Calu3 (cell line): ENCODE measurements at regions not wholly inside any gene's neighbourhood (a gene's known extent, or its start where the extent isn't known, plus 50 kb on each side); places are given as distances from the start of the nearest gene placed in this dataset.

Experiments
- BruUV-seq: library from RNA; stranded (reverse); fragments of 400-500 nt; replicated peaks from 2 replicates; lab custom pipeline; 2021; lab: Mats Ljungman, UMichigan
- CTCF ChIA-PET: fragments of 300-600 bp; sonication (Branson Sonifier 250); formaldehyde crosslinking; loops from one replicate; lab custom pipeline; 2022; ENCODE audit warnings: antibody characterized with exemption; lab: Charles Lee
- DNase-seq: peaks from one replicate; pipeline ENCODE4 v3.0.0; 2022
- H3K27ac Mint-ChIP-seq: one replicate; pipeline ENCODE4 v1.8.0; 2022; ENCODE audit warnings: mixed read lengths; ENCODE audit not compliant: unreplicated experiment
- H3K27me3 Mint-ChIP-seq: one replicate; pipeline ENCODE4 v1.8.0; 2022; ENCODE audit warnings: mixed read lengths; ENCODE audit not compliant: unreplicated experiment
- H3K36me3 Mint-ChIP-seq: one replicate; pipeline ENCODE4 v1.8.0; 2022; ENCODE audit warnings: mild to moderate bottlenecking, moderate library complexity, mixed read lengths; ENCODE audit not compliant: insufficient read depth, unreplicated experiment
- H3K4me1 Mint-ChIP-seq: one replicate; pipeline ENCODE4 v1.8.0; 2022; ENCODE audit warnings: mild to moderate bottlenecking, low read depth, mixed read lengths; ENCODE audit not compliant: unreplicated experiment
- H3K4me3 Mint-ChIP-seq: one replicate; pipeline ENCODE4 v1.8.0; 2022; ENCODE audit warnings: mild to moderate bottlenecking, low read depth, moderate library complexity, mixed read lengths; ENCODE audit not compliant: unreplicated experiment
- H3K9me3 Mint-ChIP-seq: one replicate; pipeline ENCODE4 v1.8.0; 2022; ENCODE audit warnings: low read depth, mixed read lengths; ENCODE audit not compliant: unreplicated experiment
- CTCF ChIP-seq: fragments of 200-600 bp; IDR thresholded peaks from one replicate; pipeline ENCODE4 v1.8.0; 2022; ENCODE audit warnings: antibody characterized with exemption; ENCODE audit not compliant: unreplicated experiment
- intact Hi-C: fragments of 100-400 bp; cut with micrococcal nuclease; formaldehyde crosslinking; loops from one replicate; pipeline ENCODE4 v1.10.0; 2022; ENCODE audit not compliant: unreplicated experiment

- no peak overlapping the region for H3K27ac Mint-ChIP-seq
- H3K9me3 Mint-ChIP-seq = no peaks in the 10 kb centered on the region
- DNase-seq = no peak
- no peak for TF ChIP-seq CTCF
- intact Hi-C loops = no loop called here
- no peaks in the 10 kb centered on the region for H3K27me3 Mint-ChIP-seq
- no peak overlapping the region for H3K4me3 Mint-ChIP-seq
- BruUV-seq = no TSS peak
- H3K36me3 Mint-ChIP-seq = no peaks in the 10 kb centered on the region
- CTCF ChIA-PET = no interaction called here
- peaks cover 9% of the 10 kb centered on the region for H3K4me1 Mint-ChIP-seq
These were observed 613.9 kb downstream of the PLA2G4A start for GRCh38 chr1:187442603-187443002.

GRCh38 chr1:187443939-187444338 lies 615.2 kb downstream of the PLA2G4A start:
- BruUV-seq = no TSS peak
- intact Hi-C loops = no loop called here
- no peak overlapping the region for H3K4me3 Mint-ChIP-seq
- peaks cover 9% of the 10 kb centered on the region for H3K4me1 Mint-ChIP-seq
- CTCF ChIA-PET = no interaction called here
- no peaks in the 10 kb centered on the region for H3K9me3 Mint-ChIP-seq
- DNase-seq = no peak
- no peaks in the 10 kb centered on the region for H3K27me3 Mint-ChIP-seq
- no peaks in the 10 kb centered on the region for H3K36me3 Mint-ChIP-seq
- no peak overlapping the region for H3K27ac Mint-ChIP-seq
- TF ChIP-seq CTCF = no peak

GRCh38 chr1:187445066-187445465 lies 616.3 kb downstream of the PLA2G4A start:
- Mint-ChIP-seq H3K4me1 (peaks cover 9% of the 10 kb centered on the region), H3K27me3 (no peaks in the 10 kb centered on the region), H3K4me3 (no peak overlapping the region), H3K36me3 (no peaks in the 10 kb centered on the region), H3K27ac (no peak overlapping the region), H3K9me3 (no peaks in the 10 kb centered on the region)
- BruUV-seq = no TSS peak
- CTCF ChIA-PET = no interaction called here
- intact Hi-C loops = no loop called here
- DNase-seq = no peak
- TF ChIP-seq CTCF = no peak

- DNase-seq = no peak
- H3K4me3 Mint-ChIP-seq = no peak overlapping the region
- no peak for TF ChIP-seq CTCF
- no TSS peak for BruUV-seq
- H3K4me1 Mint-ChIP-seq = peaks cover 19% of the 10 kb centered on the region
- H3K27ac Mint-ChIP-seq = no peak overlapping the region
- no peaks in the 10 kb centered on the region for H3K36me3 Mint-ChIP-seq
- CTCF ChIA-PET = no interaction called here
- no peaks in the 10 kb centered on the region for H3K27me3 Mint-ChIP-seq
- no peaks in the 10 kb centered on the region for H3K9me3 Mint-ChIP-seq
- intact Hi-C loops = no loop called here
These were observed 622.5 kb downstream of the PLA2G4A start for GRCh38 chr1:187451238-187451637.

GRCh38 chr1:187454010-187454409 lies 625.3 kb downstream of the PLA2G4A start:
- no peak overlapping the region for H3K4me3 Mint-ChIP-seq
- no peak for DNase-seq
- no peaks in the 10 kb centered on the region for H3K9me3 Mint-ChIP-seq
- intact Hi-C loops = no loop called here
- H3K4me1 Mint-ChIP-seq = peaks cover 19% of the 10 kb centered on the region
- H3K27ac Mint-ChIP-seq = no peak overlapping the region
- no TSS peak for BruUV-seq
- CTCF ChIA-PET = no interaction called here
- no peak for TF ChIP-seq CTCF
- H3K27me3 Mint-ChIP-seq = no peaks in the 10 kb centered on the region
- no peaks in the 10 kb centered on the region for H3K36me3 Mint-ChIP-seq
